SK-N-MC (cell line): ENCODE measurements at regions not wholly inside any gene's neighbourhood (a gene's known extent, or its start where the extent isn't known, plus 50 kb on each side); places are given as distances from the start of the nearest gene placed in this dataset.
A peak's percentile ranks its signal among the peaks of the same experiment; 100 is the strongest.

Experiments used
- DNase-seq: peaks from one replicate; pipeline ENCODE4 v3.0.0-alpha.2; 2011; ENCODE audit warnings: low read depth, low spot score
- H3K27ac ChIP-seq: fragments of 200-600 bp; sonication (generic); 2 replicates; pipeline ENCODE4 v1.5.1; 2016; ENCODE audit warnings: mixed run types
- H3K36me3 ChIP-seq: fragments of 200-600 bp; sonication (generic); 2 replicates; pipeline ENCODE4 v1.6.1; 2017; ENCODE audit warnings: antibody characterized with exemption, low read length, mixed read lengths; ENCODE audit not compliant: insufficient read depth
- H3K4me3 ChIP-seq: fragments of 200-600 bp; sonication (generic); 2 replicates; pipeline ENCODE4 v1.5.1; 2016
- H3K9ac ChIP-seq: fragments of 200-600 bp; sonication (generic); 2 replicates; pipeline ENCODE4 v1.8.0; 2017; ENCODE audit warnings: mixed run types, mixed read lengths; ENCODE audit not compliant: insufficient read length
- H3K9me3 ChIP-seq: fragments of 200-600 bp; sonication (generic); 2 replicates; pipeline ENCODE4 v1.6.1; 2017; ENCODE audit warnings: low read depth, mild to moderate bottlenecking, antibody characterized with exemption, low read length, moderate library complexity, mixed read lengths
- EZH2 ChIP-seq: fragments of 200-600 bp; sonication (generic); IDR thresholded peaks from one replicate; pipeline ENCODE4 v1.6.1; 2017; ENCODE audit warnings: antibody characterized with exemption
- FOXP2 ChIP-seq: optimal IDR thresholded peaks from 2 replicates; pipeline ENCODE3; 2011; ENCODE audit warnings: mild to moderate bottlenecking, moderate library complexity; ENCODE audit not compliant: insufficient read depth; ENCODE audit errors: extremely low read length, control extremely low read depth
- POLR2AphosphoS5 ChIP-seq: IDR thresholded peaks from 2 replicates; pipeline ENCODE4 v1.6.1; 2012; ENCODE audit warnings: mild to moderate bottlenecking, low read depth, low read length, borderline replicate concordance

- H3K36me3 ChIP-seq: no peaks in the 10 kb centered on the region
- H3K4me3 ChIP-seq: no peak overlapping the region
- no peak for TF ChIP-seq EZH2
- no peaks in the 10 kb centered on the region for H3K9me3 ChIP-seq
- H3K27ac ChIP-seq: no peak overlapping the region
- no peak overlapping the region for H3K9ac ChIP-seq
- DNase-seq: no peak
These were observed 90.8 kb upstream of the SSTR1 start for GRCh38 chr14:38116895-38117294.

DNA sequence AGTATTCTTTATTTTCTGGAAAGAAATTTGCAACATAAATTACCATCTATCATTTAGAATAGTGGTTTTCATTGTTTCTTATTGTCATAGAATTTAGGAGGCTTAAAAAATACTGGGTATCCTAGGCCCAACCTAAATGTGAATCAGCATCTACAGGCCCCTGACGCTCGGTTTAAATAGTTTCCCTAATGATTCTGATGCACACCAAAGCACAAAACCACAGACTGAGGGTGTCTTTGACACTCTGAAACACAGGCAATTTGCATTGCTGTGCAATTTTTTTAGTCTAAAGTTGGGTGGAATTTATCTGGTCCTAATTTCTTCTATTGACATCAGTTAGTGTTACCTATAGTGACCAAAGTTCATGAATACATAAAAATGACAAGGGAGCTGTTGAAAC, 87.6 kb upstream of the SSTR1 start:
- Histone ChIP-seq H3K36me3 (no peaks in the 10 kb centered on the region), H3K27ac (no peak overlapping the region), H3K9ac (no peak overlapping the region), H3K9me3 (no peaks in the 10 kb centered on the region), H3K4me3 (no peak overlapping the region)
- no peak for TF ChIP-seq EZH2
- no peak for TF ChIP-seq FOXP2
- TF ChIP-seq POLR2AphosphoS5: no peak
- no peak for DNase-seq

DNA sequence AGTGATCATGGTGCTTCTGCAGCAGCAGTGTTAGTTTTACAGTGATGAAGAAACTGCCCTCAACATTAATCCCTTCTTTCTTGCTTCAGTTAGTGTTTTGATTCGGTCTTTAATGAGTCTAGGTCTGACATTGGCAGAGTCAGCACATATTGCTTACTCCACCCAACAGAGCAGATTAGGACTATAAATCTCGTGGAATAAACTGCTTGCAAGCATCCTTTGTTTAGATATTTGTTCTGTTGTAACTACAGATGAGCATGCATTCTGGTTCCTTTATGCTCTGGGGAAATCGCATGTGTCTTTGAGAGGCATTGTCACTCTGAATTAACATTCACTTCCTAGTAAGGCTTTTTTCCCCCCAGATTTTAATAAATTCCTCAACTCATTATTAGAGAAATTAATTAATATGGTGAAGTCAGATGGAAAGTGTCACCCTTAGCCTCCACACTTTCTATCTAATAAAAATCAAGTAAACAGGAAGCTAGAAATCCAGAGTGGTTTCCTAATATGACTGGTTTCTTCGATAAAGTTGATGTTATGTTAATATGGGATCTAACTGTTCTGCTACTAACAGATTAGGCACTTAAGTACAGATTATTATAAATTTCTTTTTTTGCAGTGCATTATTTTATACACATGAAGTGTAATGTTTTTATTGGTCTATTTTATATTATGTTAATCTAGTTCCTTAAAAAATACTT, 86.2 kb upstream of the SSTR1 start:
- Histone ChIP-seq H3K36me3 (no peaks in the 10 kb centered on the region), H3K4me3 (no peak overlapping the region), H3K27ac (no peak overlapping the region), H3K9me3 (no peaks in the 10 kb centered on the region), H3K9ac (no peak overlapping the region)
- TF ChIP-seq POLR2AphosphoS5 (no peak), FOXP2 (no peak), EZH2 (no peak)
- DNase-seq: no peak

GRCh38 chr14:38122241-38122640, 85.5 kb upstream of the SSTR1 start:
- no peak for DNase-seq
- no peak overlapping the region for H3K27ac ChIP-seq
- no peak for TF ChIP-seq FOXP2
- TF ChIP-seq EZH2: no peak
- no peak for TF ChIP-seq POLR2AphosphoS5
- no peaks in the 10 kb centered on the region for H3K36me3 ChIP-seq
- H3K9me3 ChIP-seq: no peaks in the 10 kb centered on the region
- H3K9ac ChIP-seq: no peak overlapping the region
- no peak overlapping the region for H3K4me3 ChIP-seq

DNA sequence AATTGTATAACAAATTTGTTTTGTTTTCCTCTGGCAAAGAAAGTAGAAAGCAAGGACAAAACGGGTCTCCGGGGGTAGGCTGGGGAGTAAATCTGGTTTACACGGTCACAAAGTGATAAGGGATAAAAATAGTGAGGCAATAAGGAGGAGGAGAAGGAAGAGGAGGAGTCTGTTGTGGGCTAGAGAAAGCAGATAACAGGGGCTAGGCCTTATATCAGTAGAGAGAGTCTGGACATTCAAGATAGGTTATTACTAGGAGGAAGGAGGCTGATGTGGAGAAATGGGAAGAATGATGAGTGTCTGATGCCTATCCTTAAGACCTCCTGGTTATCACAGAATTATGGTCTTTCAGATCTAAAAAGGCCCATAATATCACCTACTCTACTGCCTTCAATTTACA, 83.2 kb upstream of the SSTR1 start:
- no peak for DNase-seq
- no peak for TF ChIP-seq EZH2
- H3K9me3 ChIP-seq: no peaks in the 10 kb centered on the region
- H3K36me3 ChIP-seq: no peaks in the 10 kb centered on the region
- H3K9ac ChIP-seq: no peak overlapping the region
- no peak overlapping the region for H3K27ac ChIP-seq
- no peak overlapping the region for H3K4me3 ChIP-seq

- H3K9me3 ChIP-seq: no peaks in the 10 kb centered on the region
- peak overlapping the region; percentile 55 for H3K4me3 ChIP-seq
- DNase-seq: peak; percentile 52
- TF ChIP-seq POLR2AphosphoS5: peak; percentile 43; the same call in 1 of the 2 replicates
- TF ChIP-seq FOXP2: peak; percentile 51
- no peak for TF ChIP-seq EZH2
- peak overlapping the region; percentile 72 for H3K27ac ChIP-seq
- no peak overlapping the region for H3K9ac ChIP-seq
- no peaks in the 10 kb centered on the region for H3K36me3 ChIP-seq
These were observed 82.1 kb upstream of the SSTR1 start for GRCh38 chr14:38125481-38126037.

DNA sequence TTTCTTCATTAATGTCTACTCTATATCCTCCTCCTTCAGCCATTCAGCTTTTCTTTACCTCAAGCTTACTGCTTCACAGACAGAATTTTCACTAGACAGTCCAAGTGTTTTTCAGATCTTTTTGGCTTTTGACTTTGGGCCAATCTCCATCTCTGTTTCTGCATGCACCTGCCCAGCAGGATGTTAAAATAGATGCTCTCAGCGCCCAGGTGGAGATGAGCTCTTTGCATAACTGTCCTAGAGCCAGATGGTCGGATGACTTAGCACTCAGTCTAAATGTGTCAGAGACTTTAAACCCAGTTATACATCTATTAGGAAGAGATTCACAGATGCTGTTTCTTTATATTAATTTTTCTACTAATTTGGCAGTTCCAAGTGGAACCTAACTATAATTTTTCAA, 80.3 kb upstream of the SSTR1 start:
- no peaks in the 10 kb centered on the region for H3K36me3 ChIP-seq
- H3K9me3 ChIP-seq: no peaks in the 10 kb centered on the region
- no peak overlapping the region for H3K4me3 ChIP-seq
- H3K9ac ChIP-seq: no peak overlapping the region
- no peak overlapping the region for H3K27ac ChIP-seq
- TF ChIP-seq POLR2AphosphoS5 (no peak), EZH2 (no peak), FOXP2 (no peak)
- no peak for DNase-seq

DNA sequence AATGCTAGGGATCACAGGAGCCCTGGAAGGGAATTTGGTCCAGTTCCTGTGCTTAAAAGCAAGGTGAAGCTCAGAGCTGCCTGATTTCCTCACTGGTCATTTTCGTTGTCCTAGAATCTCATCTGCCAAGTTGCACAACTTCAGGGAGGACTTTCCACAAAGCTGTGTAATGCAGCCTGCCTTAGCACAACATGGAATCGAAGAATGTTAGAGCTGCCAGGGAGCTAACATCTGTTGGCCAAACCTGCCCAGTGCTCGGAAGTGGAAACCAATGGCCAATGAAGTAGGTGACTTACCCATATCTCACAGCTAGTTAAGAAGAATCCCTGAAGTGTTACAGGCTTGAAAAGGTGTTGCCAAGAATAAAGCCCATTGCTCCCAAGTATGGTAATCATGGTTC, 79.9 kb upstream of the SSTR1 start:
- Histone ChIP-seq H3K36me3 (no peaks in the 10 kb centered on the region), H3K27ac (no peak overlapping the region), H3K9ac (no peak overlapping the region), H3K9me3 (no peaks in the 10 kb centered on the region), H3K4me3 (no peak overlapping the region)
- TF ChIP-seq EZH2: no peak
- TF ChIP-seq FOXP2: no peak
- DNase-seq: no peak

DNA sequence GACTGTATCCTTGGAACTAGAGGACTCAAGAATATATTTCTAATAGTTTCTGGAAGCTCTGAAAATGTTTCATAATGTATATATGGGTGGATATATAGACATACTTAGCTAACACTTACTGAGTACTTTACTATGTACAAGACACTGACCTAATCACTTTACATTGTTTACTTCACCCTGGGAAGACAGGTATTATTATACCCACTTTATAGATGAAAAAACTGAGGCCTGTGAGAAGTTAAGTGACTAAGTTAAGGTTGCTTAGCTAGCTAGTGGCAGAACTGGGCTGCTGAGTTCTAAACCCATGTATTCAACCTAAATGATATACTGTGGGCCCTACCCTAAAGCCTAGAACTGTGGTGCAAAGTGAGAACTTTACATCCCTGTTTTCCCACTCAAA, 79.1 kb upstream of the SSTR1 start:
- H3K27ac ChIP-seq: no peak overlapping the region
- DNase-seq: no peak
- H3K9me3 ChIP-seq: no peaks in the 10 kb centered on the region
- no peaks in the 10 kb centered on the region for H3K36me3 ChIP-seq
- H3K4me3 ChIP-seq: no peak overlapping the region
- TF ChIP-seq FOXP2 (no peak), EZH2 (no peak), POLR2AphosphoS5 (no peak)
- H3K9ac ChIP-seq: no peak overlapping the region
